ENCODE measurements at regions not wholly inside any gene's neighbourhood (a gene's known extent, or its start where the extent isn't known, plus 50 kb on each side); places are given as distances from the start of the nearest gene placed in this dataset.

DNA sequence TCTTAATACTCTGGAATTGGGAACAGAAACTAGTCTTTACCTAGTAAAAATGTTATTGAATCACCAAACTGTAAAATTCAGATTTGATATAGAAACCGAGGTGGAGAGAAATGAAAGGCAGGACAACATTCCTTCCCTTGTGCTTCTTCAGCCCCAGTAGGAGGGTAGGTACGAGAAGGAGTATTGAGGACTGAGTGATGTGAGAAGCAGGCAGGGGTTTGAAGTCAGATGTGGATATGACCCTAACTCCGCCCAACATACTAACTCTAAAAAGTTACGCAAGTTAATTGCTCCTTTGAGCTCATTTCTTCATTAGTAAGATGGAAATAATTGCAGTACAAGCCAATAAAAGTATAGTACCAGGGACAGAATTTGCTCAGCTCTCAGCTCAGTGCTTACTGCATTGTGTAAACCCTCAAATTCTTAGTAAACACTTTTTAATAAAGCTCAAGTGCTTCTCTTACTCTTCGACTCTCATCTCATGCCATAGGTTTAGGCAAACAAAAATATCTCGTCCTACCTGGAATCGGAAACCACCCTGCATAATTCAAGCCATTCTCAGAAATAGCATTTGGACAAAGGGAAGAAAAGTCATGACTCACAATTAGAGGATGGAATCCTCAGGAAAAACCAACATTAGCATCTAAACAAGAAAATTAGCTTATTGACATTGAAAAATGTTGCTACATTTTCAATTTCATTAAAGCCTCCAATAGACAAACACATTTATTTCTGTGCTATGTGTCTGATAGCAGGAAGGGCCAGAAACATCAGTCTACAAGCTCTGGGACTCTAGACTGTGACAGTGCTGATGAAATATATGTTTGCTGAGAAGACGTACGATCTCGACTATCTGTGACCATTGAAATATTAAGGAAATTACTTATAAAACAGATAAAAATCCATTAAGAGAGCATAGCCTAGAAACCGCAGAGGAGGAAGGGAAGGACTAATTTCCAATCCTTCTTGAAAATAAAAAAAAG is 161.3 kb downstream of the HNMT start:
- no peak overlapping the region for H3K27ac Mint-ChIP-seq
- H3K4me3 Mint-ChIP-seq: no peak overlapping the region
- 0 out of 2 replicates have a peak overlapping the region, but pooled peaks have one; percentile 2 for H2AFZ ChIP-seq
- no peaks in the 10 kb centered on the region for H4K20me1 ChIP-seq (replicated peaks; ENCODE audit: insufficient read depth)
- H3K27ac ChIP-seq (ENCODE audit: low read depth): no peak overlapping the region
- no peaks in the 10 kb centered on the region for H3K36me3 Mint-ChIP-seq (ENCODE audit: low read depth)
- peak; percentile 14 for DNase-seq (ENCODE audit: low spot score)
- H3K27me3 ChIP-seq (ENCODE audit: insufficient read depth): no peaks in the 10 kb centered on the region
- H3K27me3 Mint-ChIP-seq (ENCODE audit: insufficient read depth, low read depth, poor library complexity): no peaks in the 10 kb centered on the region
- TF ChIP-seq, protein P1, sequence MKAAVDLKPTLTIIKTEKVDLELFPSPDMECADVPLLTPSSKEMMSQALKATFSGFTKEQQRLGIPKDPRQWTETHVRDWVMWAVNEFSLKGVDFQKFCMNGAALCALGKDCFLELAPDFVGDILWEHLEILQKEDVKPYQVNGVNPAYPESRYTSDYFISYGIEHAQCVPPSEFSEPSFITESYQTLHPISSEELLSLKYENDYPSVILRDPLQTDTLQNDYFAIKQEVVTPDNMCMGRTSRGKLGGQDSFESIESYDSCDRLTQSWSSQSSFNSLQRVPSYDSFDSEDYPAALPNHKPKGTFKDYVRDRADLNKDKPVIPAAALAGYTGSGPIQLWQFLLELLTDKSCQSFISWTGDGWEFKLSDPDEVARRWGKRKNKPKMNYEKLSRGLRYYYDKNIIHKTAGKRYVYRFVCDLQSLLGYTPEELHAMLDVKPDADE (IDR thresholded peaks at IDR 0.05): no peak
- TF ChIP-seq CREB1 (CRISPR knock-in tag; IDR thresholded peaks at IDR 0.05; ENCODE audit: low read depth) (no peak), ZNF331 (CRISPR knock-in tag; IDR thresholded peaks at IDR 0.05; ENCODE audit: low read depth) (no peak), ZNF462 (CRISPR knock-in tag; IDR thresholded peaks at IDR 0.05) (no peak), POLR2AphosphoS5 (IDR thresholded peaks at IDR 0.05; ENCODE audit: low read depth) (no peak), ZNF114 (CRISPR knock-in tag; IDR thresholded peaks at IDR 0.05) (no peak), CTCF (conservative IDR thresholded peaks at IDR 0.05; ENCODE audit: low read depth in 2 of 2) (no peak), EZH2 (IDR thresholded peaks at IDR 0.05; ENCODE audit: low read depth, unreplicated experiment) (no peak), STAT1 (IDR thresholded peaks at IDR 0.05; ENCODE audit: unreplicated experiment) (no peak), JUNB (IDR thresholded peaks at IDR 0.05; ENCODE audit: unreplicated experiment) (no peak), NANOG (IDR thresholded peaks at IDR 0.05; ENCODE audit: borderline replicate concordance) (no peak), REST (IDR thresholded peaks at IDR 0.05; ENCODE audit: unreplicated experiment) (no peak), EZH2phosphoT487 (IDR thresholded peaks at IDR 0.05; ENCODE audit: unreplicated experiment) (no peak)
- no peaks in the 10 kb centered on the region for H3F3A ChIP-seq (replicated peaks; ENCODE audit: low read depth)
- no peaks in the 10 kb centered on the region for H3K79me2 ChIP-seq (replicated peaks; ENCODE audit: insufficient read depth)
- H3K9me2 ChIP-seq (ENCODE audit: insufficient read depth): 0 out of 2 replicates have a peak, but pooled peaks cover 3% of the 10 kb centered on the region
- no peak overlapping the region for H3K4me2 ChIP-seq
- peaks cover 15% of the 10 kb centered on the region for H3K4me1 Mint-ChIP-seq
- ATAC-seq: peak; percentile 59
- peaks cover 25% of the 10 kb centered on the region for H3K4me1 ChIP-seq (ENCODE audit: insufficient read depth)
- no peaks in the 10 kb centered on the region for H3K36me3 ChIP-seq (ENCODE audit: insufficient read depth)
- no peak overlapping the region for H3K4me3 ChIP-seq
- no peaks in the 10 kb centered on the region for H3K9me3 Mint-ChIP-seq

All from GM23338 (cell line).